ENCODE measurements at regions not wholly inside any gene's neighbourhood (a gene's known extent, or its start where the extent isn't known, plus 50 kb on each side); places are given as distances from the start of the nearest gene placed in this dataset.

- TF ChIP-seq, protein P1, sequence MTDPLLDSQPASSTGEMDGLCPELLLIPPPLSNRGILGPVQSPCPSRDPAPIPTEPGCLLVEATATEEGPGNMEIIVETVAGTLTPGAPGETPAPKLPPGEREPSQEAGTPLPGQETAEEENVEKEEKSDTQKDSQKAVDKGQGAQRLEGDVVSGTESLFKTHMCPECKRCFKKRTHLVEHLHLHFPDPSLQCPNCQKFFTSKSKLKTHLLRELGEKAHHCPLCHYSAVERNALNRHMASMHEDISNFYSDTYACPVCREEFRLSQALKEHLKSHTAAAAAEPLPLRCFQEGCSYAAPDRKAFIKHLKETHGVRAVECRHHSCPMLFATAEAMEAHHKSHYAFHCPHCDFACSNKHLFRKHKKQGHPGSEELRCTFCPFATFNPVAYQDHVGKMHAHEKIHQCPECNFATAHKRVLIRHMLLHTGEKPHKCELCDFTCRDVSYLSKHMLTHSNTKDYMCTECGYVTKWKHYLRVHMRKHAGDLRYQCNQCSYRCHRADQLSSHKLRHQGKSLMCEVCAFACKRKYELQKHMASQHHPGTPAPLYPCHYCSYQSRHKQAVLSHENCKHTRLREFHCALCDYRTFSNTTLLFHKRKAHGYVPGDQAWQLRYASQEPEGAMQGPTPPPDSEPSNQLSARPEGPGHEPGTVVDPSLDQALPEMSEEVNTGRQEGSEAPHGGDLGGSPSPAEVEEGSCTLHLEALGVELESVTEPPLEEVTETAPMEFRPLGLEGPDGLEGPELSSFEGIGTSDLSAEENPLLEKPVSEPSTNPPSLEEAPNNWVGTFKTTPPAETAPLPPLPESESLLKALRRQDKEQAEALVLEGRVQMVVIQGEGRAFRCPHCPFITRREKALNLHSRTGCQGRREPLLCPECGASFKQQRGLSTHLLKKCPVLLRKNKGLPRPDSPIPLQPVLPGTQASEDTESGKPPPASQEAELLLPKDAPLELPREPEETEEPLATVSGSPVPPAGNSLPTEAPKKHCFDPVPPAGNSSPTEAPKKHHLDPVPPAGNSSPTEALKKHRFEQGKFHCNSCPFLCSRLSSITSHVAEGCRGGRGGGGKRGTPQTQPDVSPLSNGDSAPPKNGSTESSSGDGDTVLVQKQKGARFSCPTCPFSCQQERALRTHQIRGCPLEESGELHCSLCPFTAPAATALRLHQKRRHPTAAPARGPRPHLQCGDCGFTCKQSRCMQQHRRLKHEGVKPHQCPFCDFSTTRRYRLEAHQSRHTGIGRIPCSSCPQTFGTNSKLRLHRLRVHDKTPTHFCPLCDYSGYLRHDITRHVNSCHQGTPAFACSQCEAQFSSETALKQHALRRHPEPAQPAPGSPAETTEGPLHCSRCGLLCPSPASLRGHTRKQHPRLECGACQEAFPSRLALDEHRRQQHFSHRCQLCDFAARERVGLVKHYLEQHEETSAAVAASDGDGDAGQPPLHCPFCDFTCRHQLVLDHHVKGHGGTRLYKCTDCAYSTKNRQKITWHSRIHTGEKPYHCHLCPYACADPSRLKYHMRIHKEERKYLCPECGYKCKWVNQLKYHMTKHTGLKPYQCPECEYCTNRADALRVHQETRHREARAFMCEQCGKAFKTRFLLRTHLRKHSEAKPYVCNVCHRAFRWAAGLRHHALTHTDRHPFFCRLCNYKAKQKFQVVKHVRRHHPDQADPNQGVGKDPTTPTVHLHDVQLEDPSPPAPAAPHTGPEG (CRISPR knock-in tag; IDR thresholded peaks at IDR 0.05) = no peak
- TF ChIP-seq, protein P2, sequence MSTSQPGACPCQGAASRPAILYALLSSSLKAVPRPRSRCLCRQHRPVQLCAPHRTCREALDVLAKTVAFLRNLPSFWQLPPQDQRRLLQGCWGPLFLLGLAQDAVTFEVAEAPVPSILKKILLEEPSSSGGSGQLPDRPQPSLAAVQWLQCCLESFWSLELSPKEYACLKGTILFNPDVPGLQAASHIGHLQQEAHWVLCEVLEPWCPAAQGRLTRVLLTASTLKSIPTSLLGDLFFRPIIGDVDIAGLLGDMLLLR (CRISPR knock-in tag; IDR thresholded peaks at IDR 0.05) = no peak
- TF ChIP-seq EEA1 (CRISPR knock-in tag; IDR thresholded peaks at IDR 0.05; ENCODE audit: borderline replicate concordance) = no peak
- TF ChIP-seq, protein P3, sequence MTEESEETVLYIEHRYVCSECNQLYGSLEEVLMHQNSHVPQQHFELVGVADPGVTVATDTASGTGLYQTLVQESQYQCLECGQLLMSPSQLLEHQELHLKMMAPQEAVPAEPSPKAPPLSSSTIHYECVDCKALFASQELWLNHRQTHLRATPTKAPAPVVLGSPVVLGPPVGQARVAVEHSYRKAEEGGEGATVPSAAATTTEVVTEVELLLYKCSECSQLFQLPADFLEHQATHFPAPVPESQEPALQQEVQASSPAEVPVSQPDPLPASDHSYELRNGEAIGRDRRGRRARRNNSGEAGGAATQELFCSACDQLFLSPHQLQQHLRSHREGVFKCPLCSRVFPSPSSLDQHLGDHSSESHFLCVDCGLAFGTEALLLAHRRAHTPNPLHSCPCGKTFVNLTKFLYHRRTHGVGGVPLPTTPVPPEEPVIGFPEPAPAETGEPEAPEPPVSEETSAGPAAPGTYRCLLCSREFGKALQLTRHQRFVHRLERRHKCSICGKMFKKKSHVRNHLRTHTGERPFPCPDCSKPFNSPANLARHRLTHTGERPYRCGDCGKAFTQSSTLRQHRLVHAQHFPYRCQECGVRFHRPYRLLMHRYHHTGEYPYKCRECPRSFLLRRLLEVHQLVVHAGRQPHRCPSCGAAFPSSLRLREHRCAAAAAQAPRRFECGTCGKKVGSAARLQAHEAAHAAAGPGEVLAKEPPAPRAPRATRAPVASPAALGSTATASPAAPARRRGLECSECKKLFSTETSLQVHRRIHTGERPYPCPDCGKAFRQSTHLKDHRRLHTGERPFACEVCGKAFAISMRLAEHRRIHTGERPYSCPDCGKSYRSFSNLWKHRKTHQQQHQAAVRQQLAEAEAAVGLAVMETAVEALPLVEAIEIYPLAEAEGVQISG (CRISPR knock-in tag; IDR thresholded peaks at IDR 0.05) = no peak
- TF ChIP-seq SNRNP70 (IDR thresholded peaks at IDR 0.05; ENCODE audit: low read depth, low read length) = no peak
- TF ChIP-seq ZNF577 (CRISPR knock-in tag; IDR thresholded peaks at IDR 0.05; ENCODE audit: borderline replicate concordance, low read depth) = no peak
- TF ChIP-seq TRIM24 (CRISPR knock-in tag; IDR thresholded peaks at IDR 0.05) = peak; percentile 80; the same call in 1 of the 2 replicates
- TF ChIP-seq BCL6 (CRISPR knock-in tag; IDR thresholded peaks at IDR 0.05) = peak; percentile 82
- peak; percentile 40; the same call in 1 of the 2 replicates for TF ChIP-seq ISL2 (CRISPR knock-in tag; IDR thresholded peaks at IDR 0.05)
- TF ChIP-seq SATB2 (CRISPR knock-in tag; IDR thresholded peaks at IDR 0.05) = no peak
- TF ChIP-seq CBX2 (IDR thresholded peaks at IDR 0.05; ENCODE audit: low read depth, low read length) = no peak
- TF ChIP-seq CBX2 (CRISPR knock-in tag; IDR thresholded peaks at IDR 0.05; ENCODE audit: low read depth) = no peak
- TF ChIP-seq SMARCE1 (IDR thresholded peaks at IDR 0.05; ENCODE audit: borderline replicate concordance) = no peak
- TF ChIP-seq, protein P4, sequence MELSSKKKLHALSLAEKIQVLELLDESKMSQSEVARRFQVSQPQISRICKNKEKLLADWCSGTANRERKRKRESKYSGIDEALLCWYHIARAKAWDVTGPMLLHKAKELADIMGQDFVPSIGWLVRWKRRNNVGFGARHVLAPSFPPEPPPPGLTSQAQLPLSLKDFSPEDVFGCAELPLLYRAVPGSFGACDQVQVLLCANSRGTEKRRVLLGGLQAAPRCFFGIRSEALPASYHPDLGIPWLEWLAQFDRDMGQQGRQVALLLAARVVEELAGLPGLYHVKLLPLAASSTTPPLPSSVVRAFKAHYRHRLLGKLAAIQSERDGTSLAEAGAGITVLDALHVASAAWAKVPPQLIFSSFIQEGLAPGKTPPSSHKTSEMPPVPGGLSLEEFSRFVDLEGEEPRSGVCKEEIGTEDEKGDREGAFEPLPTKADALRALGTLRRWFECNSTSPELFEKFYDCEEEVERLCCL (CRISPR knock-in tag; IDR thresholded peaks at IDR 0.05; ENCODE audit: borderline replicate concordance) = no peak
- TF ChIP-seq, protein P5, sequence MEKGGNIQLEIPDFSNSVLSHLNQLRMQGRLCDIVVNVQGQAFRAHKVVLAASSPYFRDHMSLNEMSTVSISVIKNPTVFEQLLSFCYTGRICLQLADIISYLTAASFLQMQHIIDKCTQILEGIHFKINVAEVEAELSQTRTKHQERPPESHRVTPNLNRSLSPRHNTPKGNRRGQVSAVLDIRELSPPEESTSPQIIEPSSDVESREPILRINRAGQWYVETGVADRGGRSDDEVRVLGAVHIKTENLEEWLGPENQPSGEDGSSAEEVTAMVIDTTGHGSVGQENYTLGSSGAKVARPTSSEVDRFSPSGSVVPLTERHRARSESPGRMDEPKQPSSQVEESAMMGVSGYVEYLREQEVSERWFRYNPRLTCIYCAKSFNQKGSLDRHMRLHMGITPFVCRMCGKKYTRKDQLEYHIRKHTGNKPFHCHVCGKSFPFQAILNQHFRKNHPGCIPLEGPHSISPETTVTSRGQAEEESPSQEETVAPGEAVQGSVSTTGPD (CRISPR knock-in tag; IDR thresholded peaks at IDR 0.05) = no peak
- TF ChIP-seq ZNF253 (CRISPR knock-in tag; IDR thresholded peaks at IDR 0.05; ENCODE audit: borderline replicate concordance) = no peak
Measured at GRCh38 chr2:114160263-114160981, 270.5 kb downstream of the ACTR3 start (continued).
